ENCODE measurements at regions not wholly inside any gene's neighbourhood (a gene's known extent, or its start where the extent isn't known, plus 50 kb on each side); places are given as distances from the start of the nearest gene placed in this dataset.

DNA sequence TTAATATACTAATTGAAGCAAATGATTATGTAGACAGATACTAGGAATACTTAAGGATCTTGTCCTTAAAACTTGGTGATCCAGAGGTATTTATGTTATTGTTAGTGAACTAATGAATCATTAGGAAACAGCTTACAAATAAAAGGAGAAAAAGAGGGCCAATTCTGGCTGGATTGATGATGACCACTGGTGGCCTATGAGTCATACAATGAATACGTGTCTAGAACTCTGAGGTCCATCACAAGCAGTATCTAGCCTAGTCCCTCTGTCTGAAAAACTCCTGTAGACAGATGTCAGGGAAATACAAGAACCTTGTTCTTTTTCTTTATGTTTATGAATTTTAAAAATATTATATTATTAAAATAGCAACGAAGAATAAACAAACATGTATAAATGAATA, 51.7 kb upstream of the RTL1 start:
- Histone ChIP-seq H3K9ac (ENCODE audit: low read length) (no peak overlapping the region), H3K36me3 (ENCODE audit: low read length) (no peaks in the 10 kb centered on the region), H3K4me2 (ENCODE audit: low read depth, low read length, poor library complexity, severe bottlenecking) (no peak overlapping the region), H3K79me2 (ENCODE audit: insufficient read depth, low read length) (no peaks in the 10 kb centered on the region), H2AFZ (ENCODE audit: low read depth, low read length, severe bottlenecking) (no peak overlapping the region), H3K4me3 (ENCODE audit: insufficient read depth, low read length, poor library complexity, severe bottlenecking) (no peak overlapping the region), H3K27ac (ENCODE audit: low read depth, low read length) (no peak overlapping the region), H3F3A (ENCODE audit: insufficient read depth) (no peaks in the 10 kb centered on the region), H3K27me3 (ENCODE audit: low read length) (no peaks in the 10 kb centered on the region), H4K20me1 (ENCODE audit: low read depth, low read length) (no peaks in the 10 kb centered on the region), H3K9me2 (replicated peaks; ENCODE audit: insufficient read depth, low read length) (no peaks in the 10 kb centered on the region), H3K9me3 (ENCODE audit: insufficient read depth, low read length) (no peaks in the 10 kb centered on the region)
- no peak for TF ChIP-seq EZH2phosphoT487 (conservative IDR thresholded peaks at IDR 0.05; ENCODE audit: low read length)
- TF ChIP-seq, protein P1, sequence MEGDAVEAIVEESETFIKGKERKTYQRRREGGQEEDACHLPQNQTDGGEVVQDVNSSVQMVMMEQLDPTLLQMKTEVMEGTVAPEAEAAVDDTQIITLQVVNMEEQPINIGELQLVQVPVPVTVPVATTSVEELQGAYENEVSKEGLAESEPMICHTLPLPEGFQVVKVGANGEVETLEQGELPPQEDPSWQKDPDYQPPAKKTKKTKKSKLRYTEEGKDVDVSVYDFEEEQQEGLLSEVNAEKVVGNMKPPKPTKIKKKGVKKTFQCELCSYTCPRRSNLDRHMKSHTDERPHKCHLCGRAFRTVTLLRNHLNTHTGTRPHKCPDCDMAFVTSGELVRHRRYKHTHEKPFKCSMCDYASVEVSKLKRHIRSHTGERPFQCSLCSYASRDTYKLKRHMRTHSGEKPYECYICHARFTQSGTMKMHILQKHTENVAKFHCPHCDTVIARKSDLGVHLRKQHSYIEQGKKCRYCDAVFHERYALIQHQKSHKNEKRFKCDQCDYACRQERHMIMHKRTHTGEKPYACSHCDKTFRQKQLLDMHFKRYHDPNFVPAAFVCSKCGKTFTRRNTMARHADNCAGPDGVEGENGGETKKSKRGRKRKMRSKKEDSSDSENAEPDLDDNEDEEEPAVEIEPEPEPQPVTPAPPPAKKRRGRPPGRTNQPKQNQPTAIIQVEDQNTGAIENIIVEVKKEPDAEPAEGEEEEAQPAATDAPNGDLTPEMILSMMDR (IDR thresholded peaks at IDR 0.05; ENCODE audit: insufficient read depth, low read length, poor library complexity, severe bottlenecking): no peak

DNA sequence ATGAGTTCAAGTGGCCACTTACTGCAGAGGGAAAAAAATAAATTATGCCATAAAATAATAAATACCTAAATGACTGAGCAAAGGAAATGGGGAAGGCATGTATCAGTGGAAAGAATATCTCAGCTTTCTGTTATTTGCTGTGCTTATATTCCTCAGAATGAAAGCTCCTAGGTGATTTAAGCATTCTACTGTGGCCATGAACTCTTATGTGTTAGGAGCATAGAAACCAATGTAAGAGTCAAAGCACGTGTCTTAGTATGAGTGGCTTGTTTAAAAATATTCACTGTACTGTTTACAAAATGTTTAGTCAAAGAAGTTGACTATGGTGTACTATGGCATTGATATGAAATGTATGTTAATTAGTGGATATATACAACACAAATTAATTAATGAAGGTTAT, 59.0 kb upstream of the RTL1 start:
- no peak overlapping the region for H3K27ac ChIP-seq (ENCODE audit: low read depth, low read length)
- H3K36me3 ChIP-seq (ENCODE audit: low read length): no peaks in the 10 kb centered on the region
- H3K4me3 ChIP-seq (ENCODE audit: insufficient read depth, low read length, poor library complexity, severe bottlenecking): no peak overlapping the region
- H3K9me3 ChIP-seq (ENCODE audit: insufficient read depth, low read length): no peaks in the 10 kb centered on the region
- no peaks in the 10 kb centered on the region for H3K79me2 ChIP-seq (ENCODE audit: insufficient read depth, low read length)
- no peak overlapping the region for H2AFZ ChIP-seq (ENCODE audit: low read depth, low read length, severe bottlenecking)
- H3K27me3 ChIP-seq (ENCODE audit: low read length): no peaks in the 10 kb centered on the region
- no peak overlapping the region for H3K4me2 ChIP-seq (ENCODE audit: low read depth, low read length, poor library complexity, severe bottlenecking)
- no peak overlapping the region for H3K9ac ChIP-seq (ENCODE audit: low read length)
- no peaks in the 10 kb centered on the region for H4K20me1 ChIP-seq (ENCODE audit: low read depth, low read length)
- TF ChIP-seq EZH2phosphoT487 (conservative IDR thresholded peaks at IDR 0.05; ENCODE audit: low read length): no peak
- TF ChIP-seq, protein P1 (IDR thresholded peaks at IDR 0.05; ENCODE audit: insufficient read depth, low read length, poor library complexity, severe bottlenecking): no peak
- no peaks in the 10 kb centered on the region for H3F3A ChIP-seq (ENCODE audit: insufficient read depth)
- no peaks in the 10 kb centered on the region for H3K9me2 ChIP-seq (replicated peaks; ENCODE audit: insufficient read depth, low read length)

DNA sequence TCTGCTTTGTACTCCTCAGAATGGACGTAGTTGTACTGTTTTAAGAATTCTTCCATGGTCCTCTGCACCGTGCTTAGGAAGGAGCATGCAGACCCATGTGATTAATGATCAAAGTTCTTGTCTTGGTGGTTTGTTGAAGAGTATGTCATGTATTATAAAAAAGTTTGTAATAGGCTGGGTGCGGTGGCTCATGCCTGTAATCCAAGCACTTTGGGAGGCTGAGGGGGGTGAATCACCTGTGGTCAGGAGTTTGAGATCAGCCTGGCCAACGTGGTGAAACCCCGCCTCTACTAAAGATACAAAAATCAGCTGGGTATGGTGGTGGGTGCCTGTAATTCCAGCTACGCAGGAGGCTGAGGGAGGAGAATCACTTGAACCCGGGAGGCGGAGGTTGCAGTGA, 61.8 kb upstream of the RTL1 start:
- no peak overlapping the region for H3K4me3 ChIP-seq (ENCODE audit: insufficient read depth, low read length, poor library complexity, severe bottlenecking)
- no peak overlapping the region for H3K27ac ChIP-seq (ENCODE audit: low read depth, low read length)
- TF ChIP-seq, protein P1 (IDR thresholded peaks at IDR 0.05; ENCODE audit: insufficient read depth, low read length, poor library complexity, severe bottlenecking): no peak
- no peak for TF ChIP-seq EZH2phosphoT487 (conservative IDR thresholded peaks at IDR 0.05; ENCODE audit: low read length)
- H3K36me3 ChIP-seq (ENCODE audit: low read length): no peaks in the 10 kb centered on the region
- H3K9me3 ChIP-seq (ENCODE audit: insufficient read depth, low read length): no peaks in the 10 kb centered on the region
- no peak overlapping the region for H3K9ac ChIP-seq (ENCODE audit: low read length)
- H3K4me2 ChIP-seq (ENCODE audit: low read depth, low read length, poor library complexity, severe bottlenecking): no peak overlapping the region
- H4K20me1 ChIP-seq (ENCODE audit: low read depth, low read length): no peaks in the 10 kb centered on the region
- no peaks in the 10 kb centered on the region for H3K79me2 ChIP-seq (ENCODE audit: insufficient read depth, low read length)
- no peak overlapping the region for H2AFZ ChIP-seq (ENCODE audit: low read depth, low read length, severe bottlenecking)
- H3K27me3 ChIP-seq (ENCODE audit: low read length): no peaks in the 10 kb centered on the region
- H3K9me2 ChIP-seq (replicated peaks; ENCODE audit: insufficient read depth, low read length): no peaks in the 10 kb centered on the region
- no peaks in the 10 kb centered on the region for H3F3A ChIP-seq (ENCODE audit: insufficient read depth)

DNA sequence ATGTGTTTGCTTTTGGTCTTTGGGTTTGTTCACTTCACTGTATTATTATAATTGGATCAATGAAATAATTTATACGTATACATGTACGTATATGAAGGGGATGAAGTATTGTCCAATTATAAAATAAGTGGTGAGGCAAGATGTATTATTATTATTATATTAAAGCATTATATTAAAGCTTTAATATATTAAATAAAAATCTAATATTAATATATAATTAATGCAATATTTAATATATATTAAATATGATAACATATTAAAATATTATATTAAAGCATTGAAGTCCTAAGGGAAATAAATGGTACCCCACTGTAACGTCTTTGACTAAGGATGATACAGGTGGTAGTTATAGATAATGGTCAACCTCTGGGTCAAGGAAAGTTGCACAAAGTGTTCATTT, 63.7 kb upstream of the RTL1 start:
- H3K4me2 ChIP-seq (ENCODE audit: low read depth, low read length, poor library complexity, severe bottlenecking): no peak overlapping the region
- no peaks in the 10 kb centered on the region for H3K27me3 ChIP-seq (ENCODE audit: low read length)
- H3K27ac ChIP-seq (ENCODE audit: low read depth, low read length): no peak overlapping the region
- no peaks in the 10 kb centered on the region for H4K20me1 ChIP-seq (ENCODE audit: low read depth, low read length)
- no peaks in the 10 kb centered on the region for H3K36me3 ChIP-seq (ENCODE audit: low read length)
- no peak overlapping the region for H3K9ac ChIP-seq (ENCODE audit: low read length)
- TF ChIP-seq, protein P1 (IDR thresholded peaks at IDR 0.05; ENCODE audit: insufficient read depth, low read length, poor library complexity, severe bottlenecking): no peak
- no peak for TF ChIP-seq EZH2phosphoT487 (conservative IDR thresholded peaks at IDR 0.05; ENCODE audit: low read length)
- no peaks in the 10 kb centered on the region for H3K79me2 ChIP-seq (ENCODE audit: insufficient read depth, low read length)
- no peaks in the 10 kb centered on the region for H3K9me3 ChIP-seq (ENCODE audit: insufficient read depth, low read length)
- no peaks in the 10 kb centered on the region for H3F3A ChIP-seq (ENCODE audit: insufficient read depth)
- H3K4me3 ChIP-seq (ENCODE audit: insufficient read depth, low read length, poor library complexity, severe bottlenecking): no peak overlapping the region
- no peak overlapping the region for H2AFZ ChIP-seq (ENCODE audit: low read depth, low read length, severe bottlenecking)
- H3K9me2 ChIP-seq (replicated peaks; ENCODE audit: insufficient read depth, low read length): no peaks in the 10 kb centered on the region
